Stimulated activated naive CD4-positive, alpha-beta T cell (primary cell): ENCODE measurements at regions not wholly inside any gene's neighbourhood (a gene's known extent, or its start where the extent isn't known, plus 50 kb on each side); places are given as distances from the start of the nearest gene placed in this dataset.
"Not testable (repeated sequence)": the region's sequence is repeated elsewhere in the genome, so short reads cannot be mapped to it uniquely, and the experiment has no call there.

ENCODE experiments used
- DNase-seq, 6 experiments: peaks; one replicate each; lab custom pipeline; 2025; lab: John Stamatoyannopoulos, UW

DNA sequence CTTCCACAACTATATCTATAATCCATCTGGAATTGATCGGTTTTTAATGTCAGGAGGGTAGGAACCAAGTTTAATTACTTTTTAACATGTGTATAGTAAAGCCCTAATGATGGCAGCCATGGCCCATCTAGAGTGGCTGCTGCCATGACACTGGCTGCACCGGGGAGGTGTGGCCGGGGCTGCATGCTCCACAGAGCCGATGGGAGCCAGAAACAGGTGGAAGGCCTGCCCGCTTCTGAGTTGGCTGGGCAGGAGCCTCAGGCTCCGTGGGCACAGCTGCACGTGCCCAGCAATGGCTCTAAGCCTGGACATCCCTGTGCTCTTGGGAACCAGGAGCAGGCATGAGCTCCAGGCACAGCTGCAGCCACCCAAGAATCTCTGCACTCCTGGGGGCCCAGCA, 73.0 kb downstream of the GBP6 start:
- DNase-seq, result no peak

DNA sequence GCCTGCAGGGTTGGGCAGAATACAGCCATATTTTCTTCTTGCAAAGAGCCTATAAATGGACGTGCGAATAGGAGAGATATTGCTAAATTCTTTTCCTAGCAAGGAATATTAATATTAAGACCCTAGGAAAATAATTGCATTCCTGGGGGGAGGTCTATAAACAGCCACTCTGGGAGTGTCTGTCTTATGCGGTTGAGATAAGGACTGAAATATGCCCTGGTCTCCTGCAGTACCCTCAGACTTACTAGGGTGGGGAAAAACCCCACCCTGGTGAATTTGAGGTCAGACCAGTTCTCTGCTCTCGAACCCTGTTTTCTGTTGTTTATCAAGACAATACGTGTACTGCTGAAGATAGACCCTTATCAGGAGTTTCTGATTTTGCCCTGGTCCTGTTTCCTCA, 74.4 kb downstream of the GBP6 start:
- not testable (repeated sequence) for DNase-seq

DNA sequence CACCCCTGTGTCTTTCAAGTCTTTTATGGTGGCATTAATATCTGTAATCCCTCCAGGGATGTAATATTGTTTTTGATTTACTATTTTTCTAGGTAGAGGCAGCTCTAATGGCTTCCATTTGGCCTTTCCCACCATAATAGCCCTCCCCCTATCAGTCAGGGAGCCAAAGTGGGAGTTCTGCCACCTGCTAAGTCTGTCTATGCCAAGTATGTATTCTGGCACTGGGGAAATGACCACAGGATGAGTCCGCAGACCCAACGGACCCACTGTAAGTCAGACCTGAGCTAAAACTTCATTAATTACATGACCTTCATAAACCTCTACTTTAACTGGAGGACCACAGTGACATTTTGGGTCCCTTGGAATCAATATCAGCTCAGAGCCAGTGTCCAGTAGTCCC, 77.1 kb downstream of the GBP6 start:
- no peak for DNase-seq

DNA sequence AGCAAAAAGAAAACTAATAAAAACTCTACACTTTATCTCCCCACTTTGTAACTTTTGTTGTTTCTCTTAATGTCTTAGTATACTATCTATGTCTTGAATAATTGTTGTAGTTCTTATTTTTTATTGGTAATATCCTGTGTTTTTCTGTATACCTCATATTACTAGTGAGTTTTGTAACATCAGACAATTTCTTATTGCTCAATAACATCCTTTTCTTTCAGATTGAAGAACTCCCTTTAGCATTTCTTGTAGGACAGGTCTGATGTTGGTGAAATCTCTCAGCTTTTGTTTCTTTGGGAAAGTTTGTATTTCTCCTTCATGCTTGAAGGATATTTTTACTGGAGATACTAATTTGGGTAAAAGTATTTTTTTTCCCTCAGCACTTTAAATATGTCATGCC, 79.8 kb upstream of the LRRC8B start:
- DNase-seq, result no peak

DNA sequence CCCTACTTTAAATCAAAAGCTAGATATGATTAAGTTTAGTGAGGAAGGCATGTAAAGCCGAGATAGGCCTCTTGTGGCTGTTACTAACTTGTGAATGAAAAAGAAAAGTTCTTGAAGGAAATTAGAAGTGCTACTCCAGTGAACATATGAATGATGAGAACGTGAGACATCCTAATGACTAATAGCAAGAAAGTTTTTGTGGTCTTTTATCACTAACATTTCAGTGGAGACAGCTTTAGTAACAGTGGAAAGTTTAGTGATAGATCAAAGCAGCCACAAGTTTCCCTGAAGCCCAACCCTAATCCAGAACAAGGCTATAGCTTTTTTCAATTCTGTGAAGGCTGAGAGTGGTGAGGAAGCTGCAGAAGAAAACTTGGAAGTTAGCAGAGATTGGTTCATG, 73.6 kb upstream of the LRRC8B start:
- DNase-seq, result no peak

DNA sequence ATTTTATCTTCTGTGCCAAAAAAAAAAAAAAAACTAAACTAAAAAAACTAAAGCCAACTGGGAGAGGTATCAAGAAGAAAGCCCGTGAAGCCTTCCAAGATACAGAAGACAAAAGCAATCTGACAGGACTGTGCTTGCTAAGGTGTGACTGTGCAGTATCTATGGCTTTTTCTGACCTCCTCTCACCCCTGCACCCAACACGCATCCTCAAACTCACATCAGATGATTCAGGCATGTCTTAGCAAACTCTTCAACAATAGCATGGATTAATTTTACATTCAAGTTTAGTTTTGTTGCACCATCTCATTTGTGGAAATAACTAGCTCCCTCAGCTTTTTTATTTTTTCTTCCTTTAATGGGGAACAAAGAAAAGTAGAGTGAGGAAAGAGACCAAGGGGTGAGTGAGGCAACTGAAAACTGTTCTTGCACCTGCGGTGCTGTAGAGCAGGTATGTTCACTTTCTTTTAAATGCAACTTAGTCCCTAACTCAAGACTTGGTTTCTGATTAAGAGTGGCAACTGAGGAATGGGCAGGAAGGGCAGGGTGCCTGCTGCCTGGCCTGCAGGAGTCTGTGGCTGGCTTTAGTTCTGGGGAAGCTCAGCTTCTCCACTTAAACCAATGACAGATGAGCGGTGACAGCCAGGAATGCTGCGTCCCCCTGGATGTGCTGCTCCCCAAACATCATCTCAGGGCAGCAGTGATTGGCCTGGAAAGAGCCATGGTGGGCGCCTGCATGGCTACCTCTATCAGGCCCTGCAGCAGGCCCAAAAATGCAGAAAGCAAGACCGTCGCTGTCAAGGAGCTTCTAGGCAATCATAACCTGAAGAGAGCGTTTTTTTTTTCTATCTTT, 71.3 kb upstream of the LRRC8B start:
- no peak for DNase-seq

DNA sequence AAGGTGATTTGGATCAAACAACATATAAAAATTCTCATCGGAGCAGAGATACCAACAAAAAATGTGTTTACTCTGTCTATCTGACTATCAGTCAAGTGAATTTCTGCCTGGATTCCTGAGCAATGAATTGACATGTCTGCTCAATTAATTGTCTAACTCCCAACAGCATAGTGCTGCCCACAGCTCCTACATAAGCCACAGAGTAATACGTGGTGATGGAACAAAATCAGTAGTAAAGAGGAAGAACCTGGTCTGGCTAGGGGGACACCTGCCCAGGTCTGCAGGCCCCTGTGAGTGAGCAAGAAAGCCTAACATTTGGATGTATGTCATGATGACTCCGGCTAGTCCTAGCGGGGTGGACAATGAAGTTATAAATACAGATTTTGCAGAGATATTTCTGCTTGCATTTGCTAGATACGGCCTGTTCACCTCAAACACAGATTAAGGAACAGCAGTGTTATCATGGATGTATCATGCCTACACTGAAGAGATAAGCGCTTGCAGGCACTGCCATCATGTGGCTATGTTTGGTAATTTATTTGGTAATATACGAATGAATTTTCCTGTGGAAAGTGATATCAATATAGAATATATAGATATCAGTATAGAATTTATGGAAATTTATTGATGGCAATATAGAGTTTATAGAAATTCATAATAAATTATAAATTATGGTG, 69.6 kb upstream of the LRRC8B start:
- peak; percentile 13 to 68 (median 48) for DNase-seq

DNA sequence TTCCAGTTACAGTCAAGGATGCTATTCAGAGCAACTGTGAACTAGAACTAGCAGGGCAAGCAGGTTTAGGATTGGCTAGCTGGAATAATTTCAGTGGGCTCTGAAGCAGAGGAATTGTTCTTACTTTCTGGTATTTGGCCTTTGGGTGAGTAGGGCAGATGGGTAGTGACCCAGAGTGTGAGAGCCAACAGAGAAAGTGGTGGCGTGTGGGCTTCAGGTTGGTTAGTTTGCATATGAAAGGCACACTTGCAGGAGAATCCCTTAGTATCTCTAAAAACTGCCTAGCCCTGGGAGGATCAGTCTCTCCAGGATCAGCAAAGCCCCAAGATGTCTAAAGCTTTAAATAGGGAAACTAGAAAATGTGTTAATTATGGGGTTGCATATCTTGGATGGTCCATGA, 67.6 kb upstream of the LRRC8B start:
- DNase-seq, result no peak

DNA sequence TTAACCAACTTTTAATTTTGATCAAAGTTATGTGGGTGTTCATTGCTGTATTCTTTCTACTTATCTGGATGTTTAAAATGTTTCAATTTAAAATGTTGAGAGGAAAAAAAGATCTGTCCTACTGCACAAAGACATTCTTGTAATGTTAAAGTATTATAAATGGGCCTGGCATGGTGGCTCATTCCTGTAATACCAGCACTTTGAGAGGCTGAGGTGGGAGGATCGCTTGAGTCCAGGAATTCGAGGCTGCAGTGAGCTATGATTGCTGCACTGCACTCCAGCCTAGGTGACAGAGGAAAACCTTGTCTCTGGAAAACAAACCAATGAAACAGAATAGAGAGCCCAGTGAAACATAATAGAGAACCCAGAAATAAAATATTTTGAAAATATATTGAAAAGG, 65.5 kb upstream of the LRRC8B start:
- DNase-seq, result no peak

DNA sequence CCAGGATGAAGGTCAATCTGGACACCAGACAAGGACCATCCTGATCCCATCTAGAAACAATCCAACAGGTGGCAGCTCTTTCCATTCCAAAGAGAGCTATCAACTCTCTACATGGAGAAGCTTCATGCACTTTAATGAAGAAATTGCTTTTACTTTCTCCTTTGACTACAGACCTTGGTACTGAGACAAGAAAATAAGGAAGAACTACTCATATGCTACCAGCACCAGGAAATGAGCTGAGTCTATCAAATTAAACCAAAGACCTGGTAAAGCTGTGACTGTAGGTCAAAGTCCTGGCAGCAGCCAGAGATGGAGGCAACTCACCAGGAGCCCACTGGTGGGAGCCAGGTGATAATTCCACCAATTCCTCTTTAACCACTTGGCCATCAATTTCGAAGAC, 64.3 kb upstream of the LRRC8B start:
- no peak for DNase-seq

DNA sequence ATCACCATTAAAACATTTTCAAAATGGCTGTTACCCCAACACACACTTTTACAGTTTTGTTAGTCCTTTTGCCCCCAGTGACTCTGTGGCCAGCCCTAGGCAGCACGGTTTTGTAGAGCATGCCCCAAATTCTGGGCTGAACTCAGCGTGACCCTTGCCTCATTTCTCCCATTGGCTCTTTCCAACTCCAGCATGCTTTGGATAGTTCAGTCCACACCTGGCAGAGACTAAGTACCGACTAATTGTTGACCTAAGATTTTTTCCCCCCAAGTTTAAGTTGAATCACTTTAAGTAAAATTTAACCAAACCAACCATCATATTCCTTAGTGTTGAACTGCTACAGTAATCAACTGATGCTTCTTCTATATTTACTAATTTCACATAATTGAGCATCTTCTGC, 62.4 kb upstream of the LRRC8B start:
- no peak for DNase-seq

DNA sequence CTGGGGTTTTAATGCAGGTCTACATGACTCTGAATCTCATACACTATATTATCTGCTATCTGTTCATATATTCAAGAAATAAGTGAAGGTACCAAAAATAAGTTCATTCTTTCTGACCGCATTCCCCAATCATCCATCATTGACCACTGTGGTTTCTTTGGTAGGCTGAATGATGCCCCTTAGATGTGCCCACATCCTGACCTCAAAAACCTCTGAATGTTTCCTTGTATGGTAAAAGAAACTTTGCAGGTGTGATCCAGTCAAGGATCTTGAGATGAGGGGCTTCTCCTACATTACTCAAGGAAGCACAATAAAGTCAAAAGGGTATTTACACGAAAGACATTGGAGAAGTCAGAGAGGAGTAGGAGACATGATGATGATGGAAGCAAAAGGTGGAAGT, 60.6 kb upstream of the LRRC8B start:
- DNase-seq, result no peak

DNA sequence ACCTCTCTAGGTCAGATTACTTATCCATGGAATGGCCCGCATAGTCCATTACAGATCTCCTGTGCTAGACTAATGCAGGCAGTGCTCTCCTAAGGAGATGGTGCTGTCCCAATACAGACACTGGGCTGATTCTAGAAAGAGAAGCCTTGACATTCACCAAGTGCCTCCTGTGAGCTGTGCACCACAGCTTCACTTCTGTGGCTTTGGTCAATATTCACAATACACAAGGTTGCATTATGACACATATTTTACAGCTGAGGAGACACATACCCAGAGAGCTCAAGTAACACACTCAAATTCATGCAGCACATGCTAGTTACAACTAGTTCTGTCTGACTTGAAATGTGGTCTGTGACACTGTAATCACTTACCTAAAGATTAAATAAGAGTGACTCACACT, 59.4 kb upstream of the LRRC8B start:
- DNase-seq, result no peak

DNA sequence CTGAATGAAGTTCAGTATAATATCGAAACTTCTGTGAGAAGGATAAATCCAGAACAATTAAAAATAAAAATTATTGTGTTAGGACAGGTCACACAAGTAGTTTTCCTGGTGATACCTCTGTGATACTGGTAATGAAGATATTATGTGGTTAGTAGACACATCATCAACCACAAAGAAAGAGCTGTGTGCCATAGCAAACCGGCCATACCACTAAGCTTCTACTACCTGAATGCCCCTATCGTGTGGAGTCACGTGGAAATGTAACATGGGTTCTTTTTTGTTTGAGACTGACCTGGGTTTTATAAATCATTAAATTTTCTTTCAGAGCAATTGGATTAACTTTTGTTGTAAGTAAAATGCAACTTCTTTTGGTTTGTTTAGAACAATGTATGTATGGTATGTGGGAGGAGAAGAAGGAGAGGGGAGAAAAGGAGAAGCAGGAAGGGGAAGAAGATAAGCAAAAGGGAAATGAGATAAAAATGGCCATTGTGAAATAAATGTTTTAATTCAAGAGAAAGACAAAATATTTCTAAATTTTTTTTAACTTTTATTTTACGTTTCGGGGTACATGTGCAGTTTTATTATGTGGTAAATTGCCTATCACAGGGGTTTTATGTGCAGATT, 58.2 kb upstream of the LRRC8B start:
- no peak for DNase-seq

DNA sequence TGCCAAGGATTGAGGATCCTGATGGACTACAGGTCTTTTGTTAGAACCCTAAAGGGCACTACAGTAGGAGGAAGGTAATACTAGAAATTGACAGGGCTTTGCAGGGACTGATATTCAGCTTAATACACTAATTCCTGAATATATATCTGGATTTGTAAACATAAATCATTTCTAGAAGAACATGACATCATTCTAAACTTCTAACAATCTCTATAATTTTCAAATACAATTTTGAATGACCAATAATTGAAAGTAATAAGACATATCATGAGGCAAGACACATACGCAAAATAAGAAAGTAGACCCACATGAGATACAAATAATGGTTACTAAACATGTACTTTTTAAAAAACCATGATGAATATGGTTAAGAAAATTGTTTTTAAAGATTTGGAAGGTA, 52.4 kb upstream of the LRRC8B start:
- no peak for DNase-seq

DNA sequence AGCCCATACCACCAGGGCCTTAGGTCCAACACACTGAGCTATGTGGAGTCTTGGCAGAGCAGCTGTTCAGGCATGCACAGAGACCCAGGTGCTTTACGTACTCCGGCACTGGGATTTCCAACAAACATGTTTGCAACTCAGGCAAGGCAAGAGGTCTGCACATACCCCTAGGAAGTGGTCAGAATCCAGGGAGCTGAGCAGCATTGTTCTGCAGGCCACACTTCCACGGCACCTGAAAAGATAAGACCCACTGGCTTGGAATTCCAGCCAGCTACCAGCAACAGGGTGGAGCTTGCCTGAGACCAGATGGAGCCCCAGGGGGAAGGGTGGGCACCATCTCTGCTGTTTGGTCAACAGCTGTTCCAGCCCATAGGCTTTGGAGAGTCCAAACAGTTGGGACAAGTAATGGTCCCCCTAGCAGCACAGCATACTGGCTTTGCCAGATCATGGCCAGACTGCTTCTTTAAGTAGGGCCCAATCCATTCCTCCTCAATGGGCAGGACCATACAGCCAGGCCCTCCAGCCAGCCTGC, 51.7 kb upstream of the LRRC8B start:
- no peak for DNase-seq
